ENCODE measurements at regions not wholly inside any gene's neighbourhood (a gene's known extent, or its start where the extent isn't known, plus 50 kb on each side); places are given as distances from the start of the nearest gene placed in this dataset.

DNA sequence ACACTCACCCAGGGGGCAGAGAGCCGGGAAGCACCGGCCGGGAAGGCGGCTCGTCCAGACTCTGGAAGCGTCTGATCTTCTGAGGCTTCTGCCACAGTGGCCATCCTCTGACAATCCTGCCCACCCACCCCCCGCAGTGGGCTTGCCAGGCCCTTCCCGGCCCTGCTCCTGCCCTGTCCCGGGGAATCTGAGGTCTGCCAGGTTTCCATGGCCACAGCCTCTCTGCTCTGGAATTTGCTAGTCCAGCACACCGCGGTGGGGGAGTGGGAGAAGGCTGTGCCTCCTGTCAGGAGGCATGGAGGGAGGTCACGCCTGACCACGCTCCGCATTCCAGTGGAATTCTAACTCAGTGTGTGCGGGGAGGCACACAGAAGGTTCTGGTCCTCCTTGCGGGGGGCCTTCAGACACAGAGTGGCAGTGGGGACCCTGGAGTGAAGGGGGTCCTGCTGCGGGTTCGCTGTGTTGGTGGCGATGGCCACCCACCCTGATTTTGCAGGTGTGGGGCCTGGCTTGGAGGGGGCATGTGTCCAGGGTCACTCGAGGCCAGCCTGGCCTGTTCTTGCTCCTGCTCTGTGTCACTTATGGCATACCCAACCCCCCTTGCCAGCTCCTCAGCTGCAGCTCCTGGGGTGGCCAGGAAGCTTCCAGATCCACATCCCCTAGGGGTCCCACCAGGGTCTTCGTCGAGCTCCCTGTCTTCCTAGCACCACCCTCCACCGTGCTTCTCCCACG is 55.6 kb upstream of the ADRA2C start:
- H3K79me2 ChIP-seq (ENCODE audit: control insufficient read depth, insufficient read depth, low read length, poor library complexity): no peaks in the 10 kb centered on the region
- no peak overlapping the region for H2AFZ ChIP-seq (ENCODE audit: insufficient read depth, low read length, poor library complexity)
- H3K9me3 ChIP-seq (ENCODE audit: insufficient read depth, low read depth, low read length): peaks cover 5% of the 10 kb centered on the region
- H3K4me1 ChIP-seq (ENCODE audit: control insufficient read depth in 1 of 2, insufficient read depth in 2 of 2, low read length in 2 of 2): peaks cover 8% of the 10 kb centered on the region in 2 experiments
- H3K14ac ChIP-seq (ENCODE audit: low read length): no peak overlapping the region
- no peak overlapping the region for H4K8ac ChIP-seq (ENCODE audit: low read depth, low read length)
- no peaks in the 10 kb centered on the region for H3K79me1 ChIP-seq (ENCODE audit: low read length)
- H3K4me3 ChIP-seq (ENCODE audit: low read depth, low read length): no peak overlapping the region
- no peak overlapping the region for H3K27ac ChIP-seq (ENCODE audit: low read depth, low read length)
- no peak overlapping the region for H3K4ac ChIP-seq (ENCODE audit: low read depth, low read length)
- DNase-seq: no peak
- no peak overlapping the region for H3K23ac ChIP-seq (ENCODE audit: low read length)
- H3K4me2 ChIP-seq (ENCODE audit: low read length): peak overlapping the region; percentile 12
- no peak overlapping the region for H3K18ac ChIP-seq (ENCODE audit: low read length)
- H2BK5ac ChIP-seq (ENCODE audit: low read depth, low read length, poor library complexity): no peak overlapping the region
- H4K12ac ChIP-seq (ENCODE audit: low read depth, low read length): no peak overlapping the region
- H3K36me3 ChIP-seq (ENCODE audit: control insufficient read depth in 1 of 2, insufficient read depth in 2 of 2, low read length in 2 of 2): no peaks in the 10 kb centered on the region
- H2AK5ac ChIP-seq (ENCODE audit: low read length): no peak overlapping the region
- no CpG with 5 or more reads among the region's 24 CpGs for WGBS (ENCODE audit: extremely low coverage, insufficient coverage, insufficient read length)
- no peak overlapping the region for H2BK12ac ChIP-seq (ENCODE audit: low read length)
- no peak overlapping the region for H4K91ac ChIP-seq (ENCODE audit: low read depth, low read length)
- no peak overlapping the region for H2BK120ac ChIP-seq (ENCODE audit: insufficient read depth, low read length, poor library complexity)
- no peaks in the 10 kb centered on the region for H3K27me3 ChIP-seq (ENCODE audit: insufficient read depth, low read length)
- H3K9ac ChIP-seq (ENCODE audit: low read length): no peak overlapping the region

DNA sequence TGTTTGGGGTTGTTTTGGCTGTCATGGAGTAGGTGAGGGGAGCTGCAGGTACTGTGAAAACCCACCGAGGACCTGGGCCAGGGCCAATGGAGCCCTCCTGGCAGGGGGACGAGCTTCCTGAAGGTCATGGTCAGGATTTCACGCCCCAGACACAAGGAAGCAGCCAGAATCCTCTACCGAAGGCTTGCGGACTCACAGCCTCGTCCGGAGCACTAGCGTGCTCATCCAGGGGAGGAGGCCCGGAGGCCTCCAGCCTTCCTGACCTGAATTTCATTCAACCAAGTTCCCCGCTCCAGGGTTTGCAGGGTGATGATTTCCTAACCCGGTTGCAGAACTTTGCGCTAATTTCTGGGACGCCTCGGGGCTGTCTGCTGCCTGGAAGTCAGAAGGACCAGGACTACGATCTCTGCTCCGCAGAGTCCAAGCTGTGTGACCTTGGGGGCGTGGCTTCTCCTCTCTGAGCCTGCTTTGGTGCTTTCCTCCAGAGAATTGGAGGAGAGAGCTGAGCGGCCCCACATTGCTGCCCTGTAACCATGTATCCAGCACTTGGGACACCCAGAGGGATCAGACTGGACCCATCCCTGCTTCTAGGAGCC is 56.2 kb upstream of the ADRA2C start:
- H3K18ac ChIP-seq (ENCODE audit: low read length): no peak overlapping the region
- H2AFZ ChIP-seq (ENCODE audit: insufficient read depth, low read length, poor library complexity): no peak overlapping the region
- H2BK5ac ChIP-seq (ENCODE audit: low read depth, low read length, poor library complexity): no peak overlapping the region
- H3K23ac ChIP-seq (ENCODE audit: low read length): no peak overlapping the region
- H3K9ac ChIP-seq (ENCODE audit: low read length): no peak overlapping the region
- H3K79me2 ChIP-seq (ENCODE audit: control insufficient read depth, insufficient read depth, low read length, poor library complexity): no peaks in the 10 kb centered on the region
- peak in 1 of 2 donors; percentile 32 for DNase-seq
- H3K14ac ChIP-seq (ENCODE audit: low read length): no peak overlapping the region
- WGBS (ENCODE audit: extremely low coverage, insufficient coverage, insufficient read length): no CpG with 5 or more reads among the region's 18 CpGs
- no peak overlapping the region for H4K12ac ChIP-seq (ENCODE audit: low read depth, low read length)
- H3K4me3 ChIP-seq (ENCODE audit: low read depth, low read length): no peak overlapping the region
- no peak overlapping the region for H2BK12ac ChIP-seq (ENCODE audit: low read length)
- H3K4me2 ChIP-seq (ENCODE audit: low read length): peak overlapping the region; percentile 12
- H3K4me1 ChIP-seq (ENCODE audit: control insufficient read depth in 1 of 2, insufficient read depth in 2 of 2, low read length in 2 of 2): peaks cover 8% of the 10 kb centered on the region in 2 experiments
- peaks cover 5% of the 10 kb centered on the region for H3K9me3 ChIP-seq (ENCODE audit: insufficient read depth, low read depth, low read length)
- H4K8ac ChIP-seq (ENCODE audit: low read depth, low read length): no peak overlapping the region
- no peak overlapping the region for H3K4ac ChIP-seq (ENCODE audit: low read depth, low read length)
- no peak overlapping the region for H4K91ac ChIP-seq (ENCODE audit: low read depth, low read length)
- H3K27ac ChIP-seq (ENCODE audit: low read depth, low read length): no peak overlapping the region
- no peaks in the 10 kb centered on the region for H3K27me3 ChIP-seq (ENCODE audit: insufficient read depth, low read length)
- H2BK120ac ChIP-seq (ENCODE audit: insufficient read depth, low read length, poor library complexity): no peak overlapping the region
- no peak overlapping the region for H2AK5ac ChIP-seq (ENCODE audit: low read length)
- no peaks in the 10 kb centered on the region for H3K36me3 ChIP-seq (ENCODE audit: control insufficient read depth in 1 of 2, insufficient read depth in 2 of 2, low read length in 2 of 2)
- H3K79me1 ChIP-seq (ENCODE audit: low read length): no peaks in the 10 kb centered on the region

DNA sequence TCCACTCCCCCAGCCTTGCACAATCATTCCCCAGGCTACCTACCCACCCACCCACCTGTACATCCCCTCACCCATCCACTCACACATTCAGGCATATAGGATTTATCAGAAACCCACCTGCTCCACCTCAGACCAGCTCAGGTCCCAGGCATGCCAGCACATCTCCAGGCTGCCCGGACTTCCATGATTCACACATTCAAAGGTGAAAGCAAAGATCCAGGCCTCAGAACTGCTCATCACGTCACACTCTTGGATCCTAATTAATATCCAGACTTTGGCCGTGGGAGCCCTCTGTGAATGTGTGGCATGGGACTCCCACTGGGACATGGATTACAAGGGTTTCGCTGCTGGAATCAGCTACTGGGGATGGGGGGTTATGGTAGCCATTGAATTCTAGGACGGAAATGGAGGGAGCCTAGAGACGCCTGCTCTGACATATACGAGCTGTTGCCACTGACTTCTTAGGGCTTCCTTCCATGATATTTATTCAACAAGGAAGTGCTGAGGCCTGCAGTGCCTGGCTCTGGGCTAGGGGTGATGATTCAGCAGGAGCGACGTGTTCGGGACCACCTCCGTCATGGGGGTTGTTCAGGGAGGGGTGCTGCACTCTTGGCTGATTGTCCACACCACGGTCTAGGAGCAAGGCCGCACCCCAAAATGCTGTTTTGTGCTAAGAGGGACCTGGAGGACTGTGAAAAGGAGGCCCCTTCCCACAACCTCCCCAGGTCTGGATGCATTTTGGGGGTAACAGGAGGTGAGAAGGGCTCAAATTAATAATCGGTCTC is 56.9 kb upstream of the ADRA2C start:
- Histone ChIP-seq H3K18ac (ENCODE audit: low read length) (no peak overlapping the region), H3K4me2 (ENCODE audit: low read length) (no peak overlapping the region), H3K4ac (ENCODE audit: low read depth, low read length) (no peak overlapping the region), H3K23ac (ENCODE audit: low read length) (no peak overlapping the region), H2AFZ (ENCODE audit: insufficient read depth, low read length, poor library complexity) (no peak overlapping the region), H2BK120ac (ENCODE audit: insufficient read depth, low read length, poor library complexity) (no peak overlapping the region), H3K9ac (ENCODE audit: low read length) (no peak overlapping the region), H3K27me3 (ENCODE audit: insufficient read depth, low read length) (no peaks in the 10 kb centered on the region), H4K91ac (ENCODE audit: low read depth, low read length) (no peak overlapping the region), H3K14ac (ENCODE audit: low read length) (no peak overlapping the region), H4K8ac (ENCODE audit: low read depth, low read length) (no peak overlapping the region), H3K36me3 (ENCODE audit: control insufficient read depth in 1 of 2, insufficient read depth in 2 of 2, low read length in 2 of 2) (no peaks in the 10 kb centered on the region), H3K79me2 (ENCODE audit: control insufficient read depth, insufficient read depth, low read length, poor library complexity) (no peaks in the 10 kb centered on the region), H3K4me1 (ENCODE audit: control insufficient read depth in 1 of 2, insufficient read depth in 2 of 2, low read length in 2 of 2) (peaks cover 8% of the 10 kb centered on the region in 2 experiments), H4K12ac (ENCODE audit: low read depth, low read length) (no peak overlapping the region), H2BK12ac (ENCODE audit: low read length) (no peak overlapping the region), H3K4me3 (ENCODE audit: low read depth, low read length) (no peak overlapping the region), H3K9me3 (ENCODE audit: insufficient read depth, low read depth, low read length) (no peaks in the 10 kb centered on the region), H2AK5ac (ENCODE audit: low read length) (no peak overlapping the region), H3K27ac (ENCODE audit: low read depth, low read length) (no peak overlapping the region), H3K79me1 (ENCODE audit: low read length) (no peaks in the 10 kb centered on the region), H2BK5ac (ENCODE audit: low read depth, low read length, poor library complexity) (no peak overlapping the region)
- no CpG with 5 or more reads among the region's 14 CpGs for WGBS (ENCODE audit: extremely low coverage, insufficient coverage, insufficient read length)
- DNase-seq: no peak

DNA sequence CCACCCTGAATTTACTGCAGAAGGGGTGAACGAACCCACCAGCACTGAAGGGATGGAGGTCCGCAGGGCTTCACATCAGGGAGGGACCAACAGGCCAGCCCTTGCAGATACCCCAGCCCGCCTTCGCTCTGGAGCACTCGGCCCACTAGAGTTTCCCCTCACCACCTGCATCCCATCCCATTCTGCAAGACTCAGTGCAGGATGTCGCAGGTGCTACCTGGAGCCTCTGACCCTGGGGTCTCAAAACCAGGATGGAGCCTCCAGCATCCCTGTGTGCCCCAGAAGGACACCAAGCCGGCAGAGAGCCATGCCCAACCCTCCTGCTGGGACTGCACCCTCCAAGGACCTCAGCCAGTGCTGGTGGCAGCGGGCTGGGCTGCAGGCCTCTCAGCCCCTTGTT is 57.6 kb upstream of the ADRA2C start:
- H2BK5ac ChIP-seq (ENCODE audit: low read depth, low read length, poor library complexity): no peak overlapping the region
- H3K79me1 ChIP-seq (ENCODE audit: low read length): no peaks in the 10 kb centered on the region
- H3K23ac ChIP-seq (ENCODE audit: low read length): no peak overlapping the region
- no peak overlapping the region for H2BK120ac ChIP-seq (ENCODE audit: insufficient read depth, low read length, poor library complexity)
- H2AK5ac ChIP-seq (ENCODE audit: low read length): no peak overlapping the region
- no CpG with 5 or more reads among the region's 8 CpGs for WGBS (ENCODE audit: extremely low coverage, insufficient coverage, insufficient read length)
- no peak overlapping the region for H4K12ac ChIP-seq (ENCODE audit: low read depth, low read length)
- no peaks in the 10 kb centered on the region for H3K9me3 ChIP-seq (ENCODE audit: insufficient read depth, low read depth, low read length)
- DNase-seq: no peak
- no peak overlapping the region for H4K91ac ChIP-seq (ENCODE audit: low read depth, low read length)
- no peak overlapping the region for H3K27ac ChIP-seq (ENCODE audit: low read depth, low read length)
- no peak overlapping the region for H3K14ac ChIP-seq (ENCODE audit: low read length)
- peaks cover 8% of the 10 kb centered on the region in 2 experiments for H3K4me1 ChIP-seq (ENCODE audit: control insufficient read depth in 1 of 2, insufficient read depth in 2 of 2, low read length in 2 of 2)
- no peak overlapping the region for H4K8ac ChIP-seq (ENCODE audit: low read depth, low read length)
- no peaks in the 10 kb centered on the region for H3K36me3 ChIP-seq (ENCODE audit: control insufficient read depth in 1 of 2, insufficient read depth in 2 of 2, low read length in 2 of 2)
- no peaks in the 10 kb centered on the region for H3K79me2 ChIP-seq (ENCODE audit: control insufficient read depth, insufficient read depth, low read length, poor library complexity)
- H2AFZ ChIP-seq (ENCODE audit: insufficient read depth, low read length, poor library complexity): no peak overlapping the region
- no peak overlapping the region for H3K4me3 ChIP-seq (ENCODE audit: low read depth, low read length)
- H3K4me2 ChIP-seq (ENCODE audit: low read length): no peak overlapping the region
- H3K18ac ChIP-seq (ENCODE audit: low read length): no peak overlapping the region
- no peaks in the 10 kb centered on the region for H3K27me3 ChIP-seq (ENCODE audit: insufficient read depth, low read length)
- no peak overlapping the region for H3K4ac ChIP-seq (ENCODE audit: low read depth, low read length)
- H3K9ac ChIP-seq (ENCODE audit: low read length): no peak overlapping the region
- no peak overlapping the region for H2BK12ac ChIP-seq (ENCODE audit: low read length)

Measured in trophoblast cell (in vitro differentiated cells and primary cell).